Kidney tubule cell (primary cell): ENCODE measurements at regions not wholly inside any gene's neighbourhood (a gene's known extent, or its start where the extent isn't known, plus 50 kb on each side); places are given as distances from the start of the nearest gene placed in this dataset.
A peak's percentile ranks its signal among the peaks of the same experiment; 100 is the strongest.

Experiments
- DNase-seq: peaks from one replicate; pipeline ENCODE4 v3.0.0-alpha.2; 2018; ENCODE audit warnings: low spot score

DNA sequence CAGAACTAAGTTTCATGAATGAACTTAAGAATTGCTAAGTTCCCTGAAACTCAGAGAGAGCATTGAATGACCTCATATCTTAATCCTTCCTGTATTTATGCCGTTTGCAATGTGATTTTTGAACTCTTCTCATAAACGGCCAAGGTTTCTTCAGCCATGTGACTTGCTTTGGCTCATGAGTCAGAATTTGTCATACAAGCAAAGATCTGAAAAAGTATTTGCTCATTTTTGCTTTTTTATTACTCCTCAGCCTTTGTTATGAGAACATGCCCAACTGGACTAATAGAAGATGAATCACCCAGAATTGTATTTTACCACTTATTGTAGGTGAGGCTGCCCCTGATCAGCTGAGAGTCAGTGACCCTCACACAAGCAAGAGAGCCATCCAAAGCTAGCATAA is 693.8 kb downstream of the BCL11B start:
- peak; percentile 37 for DNase-seq

DNA sequence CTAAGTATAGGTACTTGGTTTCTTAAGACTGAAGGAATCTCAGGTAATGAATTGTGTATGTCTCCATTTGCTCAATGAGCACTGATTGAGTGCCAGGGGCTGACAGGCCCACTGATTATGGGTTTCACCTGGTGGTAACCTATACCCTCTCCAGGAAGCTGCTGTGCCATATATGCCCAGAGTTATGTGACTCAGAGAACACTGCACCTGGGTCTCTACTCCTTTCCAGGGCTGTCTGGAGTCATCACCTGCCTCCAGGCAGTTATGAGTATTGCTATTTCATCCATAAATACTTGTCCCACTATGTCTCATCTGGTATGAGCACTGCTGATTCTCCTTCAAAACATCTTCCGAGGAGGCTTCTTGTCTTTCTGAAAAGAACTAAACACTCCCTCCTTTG is 692.9 kb downstream of the BCL11B start:
- no peak for DNase-seq

DNA sequence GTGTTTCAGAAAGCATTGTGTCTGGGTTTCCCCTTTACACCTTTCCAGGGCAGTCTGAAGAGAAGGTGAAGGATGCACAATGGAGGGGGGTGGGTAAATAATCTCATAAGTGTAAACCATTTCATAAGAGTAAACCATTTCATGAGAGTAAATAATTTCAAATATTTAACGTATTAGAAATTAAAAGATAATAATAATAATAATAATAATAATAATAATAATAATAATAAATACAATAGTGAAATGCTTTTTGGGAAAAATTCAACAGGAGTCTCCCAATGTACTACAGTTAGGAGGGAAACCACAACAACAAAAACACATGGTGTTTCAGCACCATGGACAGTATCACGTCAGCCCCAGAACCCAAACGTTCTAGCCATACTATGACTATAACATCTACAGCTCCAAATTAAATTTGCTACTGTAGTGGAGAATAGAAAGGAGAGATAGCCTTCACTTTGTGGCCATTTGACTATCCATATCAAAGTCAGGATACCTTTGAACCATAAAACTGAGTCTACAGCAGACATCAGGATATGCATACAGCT is 691.8 kb downstream of the BCL11B start:
- no peak for DNase-seq

DNA sequence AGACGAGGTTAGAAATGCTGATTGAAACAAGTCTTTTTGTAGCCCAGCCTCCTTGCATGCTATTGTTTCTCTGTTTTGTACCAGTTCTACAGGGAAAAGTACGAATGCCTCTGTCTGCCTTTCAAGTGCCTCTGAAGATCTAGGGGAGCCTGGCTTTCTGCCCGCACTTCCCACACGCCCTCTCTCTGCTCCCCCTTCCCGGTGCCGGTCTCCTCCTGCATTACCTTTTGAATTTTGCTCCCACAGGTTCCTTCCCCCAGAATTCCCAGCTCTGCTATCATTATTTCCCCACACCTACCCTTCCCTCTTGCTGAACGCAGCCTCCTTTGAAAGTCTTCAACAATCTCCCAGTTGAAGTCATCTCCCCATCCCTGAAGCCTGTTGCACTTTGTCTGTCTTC is 689.7 kb downstream of the BCL11B start:
- DNase-seq, result no peak

DNA sequence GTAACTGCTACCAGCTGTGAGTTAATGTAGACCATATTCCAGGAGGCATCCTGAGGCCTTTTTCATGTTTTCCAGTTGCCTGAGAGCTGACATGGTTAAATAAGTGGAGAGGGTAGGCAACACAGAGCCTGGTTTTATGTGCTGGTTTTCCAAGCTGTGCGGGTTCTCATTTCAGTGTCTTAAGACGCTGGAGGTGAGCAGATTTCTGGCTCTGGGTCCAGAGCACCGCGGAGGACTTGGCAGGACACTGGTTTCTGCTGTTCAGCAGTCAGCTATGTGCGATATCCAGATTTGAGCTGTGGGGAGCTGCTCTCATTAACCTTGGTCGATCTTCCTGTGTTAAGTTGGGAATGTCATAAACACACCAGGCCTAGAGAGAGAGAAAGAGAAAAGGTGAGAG is 680.8 kb downstream of the BCL11B start:
- DNase-seq, result no peak

DNA sequence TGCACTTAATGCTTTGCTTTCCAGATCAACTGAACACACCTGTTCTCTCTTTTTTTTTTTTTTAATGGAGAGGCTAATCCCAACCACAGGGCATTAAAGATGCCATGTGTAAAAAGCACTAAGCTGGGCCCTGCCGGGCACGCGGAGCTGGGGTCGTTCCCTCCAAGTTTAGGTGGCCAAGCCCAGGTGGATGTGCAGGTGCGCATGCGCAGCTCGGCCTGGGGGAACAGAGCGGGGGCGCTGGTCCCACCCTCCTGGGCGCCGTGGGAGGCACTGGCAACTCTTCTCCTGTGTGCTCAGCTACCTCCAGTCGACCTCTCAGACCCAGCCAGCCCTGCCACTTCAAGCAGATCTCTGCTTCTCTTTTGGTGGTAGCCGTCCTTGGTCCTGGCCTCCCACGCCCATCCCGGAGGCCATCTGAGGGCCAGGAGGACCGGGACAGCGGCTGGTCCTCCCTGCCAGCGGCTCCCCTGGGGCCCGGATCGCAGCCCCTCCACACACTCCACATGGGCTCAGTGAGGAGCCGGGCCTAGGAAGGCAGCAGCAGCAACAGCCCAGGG is 679.3 kb downstream of the BCL11B start:
- no peak for DNase-seq

DNA sequence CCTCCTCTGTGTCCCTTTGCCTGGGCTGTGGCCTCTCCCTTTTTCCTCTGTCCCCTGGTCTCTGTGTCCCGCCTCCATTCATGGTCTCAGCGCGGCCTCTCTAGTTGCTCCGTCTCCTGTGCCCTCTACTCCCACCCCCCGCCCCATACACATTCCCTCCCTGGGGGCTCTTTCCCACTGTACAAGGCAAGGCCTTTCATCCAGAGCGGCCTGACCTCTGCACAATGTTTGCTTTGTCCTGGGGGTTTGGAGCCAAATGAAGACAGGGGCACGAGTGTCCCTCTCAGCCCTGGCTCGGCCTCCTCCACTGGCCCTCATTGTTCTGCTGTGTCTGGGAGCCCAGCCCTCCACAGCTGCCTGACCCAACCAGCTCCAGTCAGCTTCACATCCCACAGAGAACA is 678.6 kb downstream of the BCL11B start:
- no peak for DNase-seq

DNA sequence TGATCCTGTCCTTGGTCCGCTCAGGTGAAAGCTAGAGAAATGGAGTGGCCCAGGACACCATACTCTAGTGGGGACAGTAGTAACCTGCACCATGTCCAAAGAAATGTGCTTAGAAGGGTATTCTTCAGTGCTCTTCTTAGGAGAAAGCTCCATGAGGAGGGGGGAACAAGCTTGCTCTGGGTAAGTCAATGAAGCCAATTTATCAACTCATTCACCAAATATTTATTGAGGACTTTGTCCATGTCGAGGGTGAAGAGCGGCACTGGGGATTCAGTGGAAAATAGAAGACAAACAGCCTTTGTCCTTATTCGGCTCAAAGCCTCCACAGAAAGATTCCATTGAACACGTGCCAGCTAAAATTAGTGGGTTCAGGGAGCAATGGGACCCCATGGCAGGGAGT is 677.8 kb downstream of the BCL11B start:
- no peak for DNase-seq

DNA sequence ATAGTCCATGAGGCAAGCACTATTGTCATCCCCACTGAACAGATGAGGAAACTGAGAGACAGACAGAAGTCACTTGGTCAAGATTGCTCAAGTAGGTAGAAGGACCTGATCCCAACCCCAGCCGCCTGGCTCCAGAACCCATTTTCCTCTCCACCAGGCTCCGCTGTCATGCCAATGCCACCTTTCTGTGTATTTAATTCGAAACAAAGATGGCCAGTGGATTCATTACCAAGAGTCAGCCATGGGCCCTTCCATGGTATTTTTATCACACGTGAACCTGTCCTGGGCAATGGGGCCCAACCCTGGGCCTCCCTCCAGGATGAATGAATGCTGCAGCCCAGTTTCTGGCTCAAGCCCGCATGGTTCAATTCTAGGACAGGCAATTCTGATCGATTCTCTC is 673.4 kb downstream of the BCL11B start:
- no peak for DNase-seq

DNA sequence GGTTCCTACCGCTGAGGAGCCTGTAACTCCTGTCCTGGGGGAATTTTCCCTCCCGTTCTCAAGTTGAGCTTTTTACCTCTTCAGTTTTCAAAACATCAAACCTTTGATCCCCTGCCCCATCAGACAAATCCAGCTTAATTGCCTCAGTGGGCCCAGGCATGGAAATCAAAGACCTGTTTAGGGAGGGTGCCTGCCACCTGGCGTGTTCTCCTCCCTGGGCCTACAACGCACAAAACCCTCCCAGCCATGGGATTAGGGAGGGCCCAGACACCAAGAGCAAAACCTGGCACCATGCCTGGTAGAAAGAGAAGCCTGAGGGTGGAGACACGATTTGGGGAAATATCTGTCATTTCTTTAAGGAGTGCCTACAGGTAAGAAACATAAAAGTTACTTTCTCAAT is 672.9 kb downstream of the BCL11B start:
- no peak for DNase-seq

DNA sequence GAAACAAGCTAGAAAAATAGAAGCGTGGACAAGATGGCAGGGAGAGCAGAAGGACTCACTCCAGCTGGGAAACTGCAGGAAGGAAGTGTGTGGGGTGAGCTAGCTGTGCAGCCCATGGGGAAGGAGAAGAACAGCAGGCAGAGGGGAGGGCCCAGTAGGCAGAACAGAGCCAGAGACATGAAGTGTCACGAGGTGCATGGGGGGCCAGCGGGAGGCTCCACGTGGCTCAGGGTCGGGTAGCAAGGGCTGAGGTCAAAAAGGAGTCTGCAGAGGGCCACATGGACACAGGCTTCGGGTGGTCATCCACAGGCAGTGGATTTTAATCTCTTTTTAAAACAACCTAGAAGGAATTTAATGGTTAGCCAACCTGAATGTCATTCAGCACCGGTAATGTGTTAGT is 669.0 kb downstream of the BCL11B start:
- DNase-seq, result no peak

DNA sequence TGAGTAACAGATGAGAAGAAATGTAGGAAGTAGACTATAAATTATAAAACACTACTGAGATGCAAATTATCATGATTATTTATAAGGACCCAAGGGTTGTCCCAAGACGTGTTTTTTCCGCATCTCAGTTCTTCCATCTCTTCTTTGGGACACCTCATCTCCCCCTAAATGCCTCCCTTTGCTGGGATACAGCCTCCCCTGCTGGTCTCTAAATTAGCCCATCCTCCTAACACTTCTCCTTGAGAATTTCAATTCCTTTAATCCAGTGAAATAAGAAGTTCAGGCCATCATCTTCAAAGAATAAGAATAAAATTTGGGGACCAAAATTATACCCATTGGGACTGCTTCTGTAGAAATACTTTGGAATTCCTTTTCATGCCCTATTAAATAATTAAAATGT is 667.0 kb downstream of the BCL11B start:
- DNase-seq, result no peak

DNA sequence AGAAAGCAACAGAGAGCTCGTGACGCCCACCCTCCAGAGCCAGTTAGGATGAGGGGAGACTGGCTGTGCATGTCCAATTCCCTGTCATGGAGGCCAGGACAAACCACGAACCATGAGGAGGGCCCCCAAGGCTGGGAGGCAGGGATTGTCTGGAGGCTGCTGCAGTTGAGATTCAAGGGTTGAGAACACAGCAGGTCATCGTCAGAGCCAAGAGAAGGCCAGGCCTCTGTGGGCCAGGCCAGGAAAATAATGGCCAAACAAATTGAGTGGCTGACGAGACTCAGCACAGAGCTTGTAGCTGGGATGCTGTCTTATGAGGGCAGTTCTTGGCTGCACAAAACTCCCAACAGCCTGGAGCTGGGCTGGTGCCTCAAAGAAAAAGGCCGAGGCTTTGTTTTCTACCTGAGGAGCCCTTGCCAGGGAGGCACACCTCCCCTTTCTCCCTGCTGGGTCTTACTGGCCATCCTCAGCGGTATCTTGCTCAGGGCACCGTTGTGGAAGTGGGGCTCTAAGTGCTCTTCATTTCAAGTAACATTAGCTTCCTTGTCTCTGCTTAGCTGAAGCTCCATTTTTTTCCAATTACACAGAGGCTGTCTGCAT is 665.9 kb downstream of the BCL11B start:
- DNase-seq, result no peak

DNA sequence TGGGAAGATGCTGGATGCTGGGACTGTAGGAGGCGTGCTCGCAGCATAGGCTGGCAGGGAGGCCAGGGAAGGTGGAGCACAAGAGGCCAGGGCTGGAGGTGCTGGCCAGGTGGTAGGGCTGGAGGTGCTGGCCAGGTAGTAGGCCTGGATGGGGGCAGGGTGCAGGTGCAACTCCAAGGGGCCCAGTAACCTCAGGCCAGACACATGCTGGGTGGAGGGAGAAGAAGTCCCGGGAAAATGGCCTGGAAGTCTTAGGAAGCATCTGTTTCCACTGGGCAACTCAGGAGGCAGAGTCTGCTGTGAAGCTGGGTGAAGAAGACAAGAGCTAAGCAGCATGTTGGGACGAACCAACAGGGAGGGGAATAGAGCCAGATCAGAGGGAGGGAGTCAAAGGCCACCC is 665.2 kb downstream of the BCL11B start:
- DNase-seq, result no peak

DNA sequence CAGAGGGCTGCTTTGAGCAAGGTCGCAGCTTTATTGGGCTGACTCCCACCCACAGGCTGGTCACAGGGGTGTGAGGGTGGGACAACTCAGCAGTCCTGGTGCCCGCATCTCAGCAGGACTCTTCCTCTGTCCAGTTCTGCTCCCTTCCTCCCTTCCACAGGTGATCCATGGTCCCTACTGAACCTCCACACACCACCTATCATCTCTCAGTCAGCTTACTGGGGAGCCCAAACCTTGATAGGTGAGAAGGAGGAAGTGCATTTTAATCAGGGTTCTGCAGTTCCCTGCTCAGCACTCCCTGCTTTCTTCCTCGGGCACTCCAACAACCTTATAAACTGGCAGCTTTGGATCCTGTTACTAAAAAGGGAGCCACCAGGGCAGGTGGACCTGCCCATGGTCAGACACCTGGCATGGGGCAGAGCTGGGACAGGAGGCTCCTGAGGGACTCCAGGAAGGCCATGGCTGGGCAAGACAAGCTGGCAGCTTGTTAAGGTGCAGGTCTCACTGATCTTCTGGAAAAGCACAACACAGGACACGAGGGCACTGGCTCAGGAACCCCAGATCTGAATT is 664.6 kb downstream of the BCL11B start:
- no peak for DNase-seq

DNA sequence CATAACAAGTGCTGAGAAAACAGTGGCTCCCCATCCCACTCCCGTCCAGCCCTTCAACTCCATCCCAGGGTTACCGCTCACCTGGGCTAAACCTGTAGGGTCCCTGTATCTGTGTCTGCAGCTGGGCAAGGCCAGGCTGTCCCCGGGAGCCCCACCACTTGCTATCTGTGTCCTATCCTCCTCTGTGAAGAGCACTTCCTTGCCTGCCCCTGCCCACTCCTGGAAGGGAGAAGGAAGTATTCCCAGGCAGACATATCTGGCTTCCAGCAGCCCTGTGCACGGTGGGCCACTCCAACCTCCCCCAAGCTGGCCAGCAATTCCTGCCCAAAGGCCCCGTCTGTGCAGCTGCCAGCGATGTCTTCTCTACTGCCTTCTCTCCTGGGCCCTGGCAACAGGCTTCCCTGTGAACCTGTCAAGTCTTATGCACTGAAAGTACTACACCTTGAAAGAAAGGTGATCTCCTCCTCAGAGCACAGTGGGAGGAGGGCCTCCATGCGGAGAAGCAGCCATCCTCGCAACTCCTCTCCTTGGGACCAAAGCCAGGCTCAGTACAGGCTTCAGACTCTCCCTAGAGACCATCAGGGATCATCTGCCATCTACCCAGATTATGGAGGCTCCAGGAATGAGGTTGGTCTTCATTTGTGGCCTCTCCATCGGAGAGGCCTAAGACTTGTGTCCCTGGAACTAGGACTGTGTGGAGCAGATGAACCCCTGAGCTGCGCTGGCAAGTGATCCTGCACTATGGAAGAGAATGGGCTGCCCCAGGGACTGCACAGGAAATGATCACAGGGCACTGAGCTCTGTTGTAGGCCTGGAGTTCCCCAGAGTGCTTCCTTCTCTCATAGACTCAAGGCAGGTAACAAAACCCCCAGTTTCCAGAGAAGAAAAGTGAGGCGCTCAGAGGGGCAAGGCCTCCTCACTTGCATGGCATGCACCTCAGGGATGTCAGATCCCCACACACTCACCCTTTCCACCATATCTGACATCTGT is 663.6 kb downstream of the BCL11B start:
- no peak for DNase-seq

DNA sequence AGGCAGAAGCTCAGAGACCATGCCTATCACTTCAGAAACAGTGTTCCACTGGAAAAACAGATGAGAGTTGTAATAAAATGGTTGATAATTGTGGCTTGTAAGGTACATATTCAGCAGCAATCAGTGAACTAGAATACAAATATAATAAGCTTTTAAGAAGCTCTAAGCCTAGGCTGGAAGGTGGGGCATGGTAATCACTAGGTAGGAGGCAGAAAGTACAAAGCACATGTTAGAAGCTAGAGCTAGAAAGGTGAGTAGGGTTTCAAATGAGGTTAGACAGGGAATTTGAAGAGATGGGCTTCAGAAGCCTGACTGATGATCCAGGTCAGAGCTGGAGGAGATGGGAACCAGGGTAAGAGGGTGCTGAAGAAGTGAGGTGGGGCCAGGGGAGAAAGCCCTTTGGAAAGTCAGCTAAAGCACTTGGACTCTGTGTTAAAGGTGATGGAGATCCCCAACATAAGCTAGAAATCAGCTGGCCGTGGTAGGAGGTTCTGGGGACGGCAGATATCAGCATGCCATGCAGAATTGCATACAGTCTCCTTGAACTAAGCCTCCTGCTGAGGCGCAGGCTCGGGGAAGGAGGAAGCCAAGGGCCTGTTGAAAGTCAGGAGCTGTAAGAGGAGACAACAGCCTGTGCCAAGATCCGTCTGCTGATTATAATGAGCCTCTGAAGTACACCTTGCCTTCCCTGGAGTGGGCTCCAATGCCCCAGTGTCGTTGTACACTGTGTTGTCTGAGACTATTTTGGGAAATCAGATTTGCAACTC is 659.4 kb downstream of the BCL11B start:
- DNase-seq, result no peak

DNA sequence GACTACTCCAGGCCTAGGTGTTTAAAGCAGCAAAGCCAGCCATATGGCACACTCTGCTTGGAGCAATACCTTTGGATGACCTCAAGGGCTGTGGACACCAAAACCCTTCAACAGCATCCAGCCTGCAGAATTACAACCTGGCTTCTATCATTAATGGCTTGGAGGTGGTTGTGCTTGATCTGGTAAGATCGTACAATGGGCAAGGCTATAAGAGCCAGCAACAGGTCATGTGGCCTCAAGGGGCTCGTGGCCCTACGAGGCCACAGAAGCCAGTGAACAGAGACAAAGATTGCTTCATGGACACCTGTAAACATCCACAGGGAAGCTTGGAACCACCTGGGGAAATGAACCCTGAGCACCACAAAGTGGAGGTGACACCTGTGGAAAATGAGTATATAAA is 657.3 kb downstream of the BCL11B start:
- no peak for DNase-seq

DNA sequence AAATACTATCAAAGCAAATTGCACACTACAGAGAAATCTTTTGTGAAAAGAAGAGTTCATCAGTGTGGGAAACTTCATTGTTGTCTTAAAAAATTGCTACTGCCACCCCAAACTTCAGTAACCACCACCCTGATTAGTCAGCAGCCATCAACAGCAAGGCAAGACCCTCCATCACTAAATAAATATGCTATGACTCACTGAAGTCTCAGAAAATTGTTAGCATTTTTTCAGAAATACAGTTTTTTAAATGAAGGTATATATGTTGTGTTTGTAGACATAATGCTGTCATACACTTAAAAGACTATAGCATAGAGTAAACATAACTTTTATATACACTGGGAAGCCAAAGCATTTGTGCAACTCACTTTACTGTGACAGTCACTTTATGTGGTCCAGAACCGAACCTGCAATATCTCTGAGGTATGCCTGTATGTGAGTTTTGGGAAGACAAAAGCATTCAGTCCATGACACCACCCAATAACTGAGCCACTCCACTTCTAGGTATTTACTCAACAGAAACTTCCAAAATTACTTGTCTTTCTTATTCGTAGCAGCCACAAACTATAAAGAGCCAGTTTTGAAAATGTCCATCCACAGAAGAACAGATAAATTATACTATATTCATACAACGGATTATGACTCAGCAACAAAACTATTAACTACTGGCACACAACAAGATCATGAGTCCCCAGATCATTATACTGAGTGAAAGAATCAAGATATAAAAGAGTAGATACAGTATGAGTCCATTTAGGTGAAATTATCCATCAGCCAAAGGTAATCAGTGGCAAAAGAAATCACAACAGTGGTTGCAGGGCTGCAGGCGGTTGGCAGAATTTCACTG is 649.6 kb downstream of the BCL11B start:
- no peak for DNase-seq

DNA sequence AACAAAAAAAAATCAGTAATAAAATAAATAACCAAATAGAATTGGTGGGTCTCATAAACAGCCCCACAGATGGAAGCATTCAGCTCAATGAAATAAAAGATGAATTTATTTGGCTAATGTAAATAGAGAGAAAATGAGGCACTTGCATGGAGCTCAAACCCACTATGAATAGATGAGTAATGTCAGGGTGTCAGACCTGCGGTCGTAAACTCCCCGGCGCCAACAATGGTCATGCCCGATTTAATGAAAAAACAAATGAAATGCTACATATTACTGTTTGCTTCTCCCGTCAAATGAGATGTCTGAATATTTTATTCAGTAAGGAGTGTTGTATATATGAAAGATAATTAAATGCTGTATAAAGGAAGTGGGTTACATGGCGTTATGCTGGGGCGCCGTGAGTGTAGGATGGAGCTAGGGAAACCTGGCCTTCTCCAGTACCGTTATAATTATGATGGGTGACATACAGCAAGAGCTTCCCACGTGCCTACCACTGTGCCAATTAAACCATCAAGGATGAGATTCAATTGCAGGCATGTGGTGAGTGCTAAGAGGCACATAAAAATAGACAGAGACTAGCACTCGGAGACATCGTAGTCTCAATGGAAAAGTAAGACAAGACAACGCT is 648.1 kb downstream of the BCL11B start:
- no peak for DNase-seq

DNA sequence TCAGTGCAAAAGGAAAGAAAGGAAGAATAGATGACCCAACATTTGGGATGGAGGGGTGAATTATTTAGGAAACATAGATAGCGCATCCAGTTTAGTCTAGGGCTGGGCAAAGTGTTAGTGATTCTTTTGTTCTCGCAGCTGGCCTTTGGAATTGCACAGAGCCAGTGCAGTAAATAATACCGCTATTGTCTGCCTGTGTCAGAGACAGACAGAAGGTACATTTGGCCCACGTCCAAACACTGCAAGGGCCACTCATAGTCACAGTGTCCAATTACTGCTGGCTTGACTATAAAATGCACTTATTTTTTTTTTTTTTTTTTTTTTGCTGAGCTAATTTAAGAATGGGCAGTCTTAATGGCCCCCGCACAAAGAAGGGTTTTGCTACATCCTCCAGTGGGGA is 638.6 kb downstream of the BCL11B start:
- DNase-seq, result no peak
